PC-9 (cell line): ENCODE measurements at regions not wholly inside any gene's neighbourhood (a gene's known extent, or its start where the extent isn't known, plus 50 kb on each side); places are given as distances from the start of the nearest gene placed in this dataset.

Source experiments
- BruUV-seq: library from RNA; stranded (reverse); fragments of 400-500 nt; replicated peaks from 2 replicates; lab custom pipeline; 2021; lab: Mats Ljungman, UMichigan
- CTCF ChIA-PET: fragments of 300-600 bp; sonication (Branson Sonifier 250); formaldehyde crosslinking; loops from one replicate; lab custom pipeline; 2022; ENCODE audit warnings: antibody characterized with exemption; lab: Charles Lee
- POLR2A ChIA-PET: fragments of 300-600 bp; sonication (Branson Sonifier 250); formaldehyde crosslinking; loops from one replicate; lab custom pipeline; 2022; ENCODE audit warnings: antibody characterized with exemption; ENCODE audit not compliant: unreplicated experiment; lab: Charles Lee
- DNase-seq, 2 experiments: peaks; one replicate each; pipeline versions ENCODE4 v3.0.0 to v3.0.0-alpha.2; 2015 to 2022; ENCODE audit warnings: mixed read lengths in 1 of 2
- H2AFZ ChIP-seq: fragments of 200-600 bp; sonication (generic); 2 replicates; pipeline ENCODE4 v1.8.1; 2017; ENCODE audit warnings: antibody characterized with exemption
- H3F3A ChIP-seq: fragments of 200-600 bp; sonication (generic); 2 replicates; pipeline ENCODE4 v1.8.1; 2017; ENCODE audit warnings: antibody characterized with exemption, mild to moderate bottlenecking, low read depth; ENCODE audit not compliant: insufficient read depth
- H3K27ac ChIP-seq: fragments of 200-600 bp; sonication (generic); 2 replicates; pipeline ENCODE4 v1.6.1; 2016; ENCODE audit warnings: mixed run types
- H3K27me3 ChIP-seq: fragments of 200-600 bp; sonication (generic); 2 replicates; pipeline ENCODE4 v1.6.1; 2016; ENCODE audit warnings: low read depth, mixed run types; ENCODE audit not compliant: insufficient read depth
- H3K36me3 ChIP-seq: fragments of 200-600 bp; sonication (generic); 2 replicates; pipeline ENCODE4 v1.6.1; 2016; ENCODE audit warnings: low read depth, mixed run types
- H3K4me1 ChIP-seq: fragments of 200-600 bp; sonication (generic); replicated peaks from 2 replicates; pipeline ENCODE4 v1.6.1; 2016; ENCODE audit warnings: mixed run types; ENCODE audit not compliant: insufficient read depth
- H3K4me2 ChIP-seq: fragments of 200-600 bp; sonication (generic); 2 replicates; pipeline ENCODE4 v1.6.1; 2017; ENCODE audit warnings: mixed run types
- H3K4me3 ChIP-seq: fragments of 200-600 bp; sonication (generic); 2 replicates; pipeline ENCODE4 v1.6.1; 2016; ENCODE audit warnings: mixed run types
- H3K79me2 ChIP-seq: fragments of 200-600 bp; sonication (generic); 2 replicates; pipeline ENCODE4 v1.6.1; 2017; ENCODE audit warnings: low read depth, mixed run types
- H3K9me2 ChIP-seq: fragments of 200-600 bp; sonication (generic); 2 replicates; pipeline ENCODE4 v1.8.1; 2017; ENCODE audit warnings: mild to moderate bottlenecking; ENCODE audit not compliant: insufficient read depth
- H3K9me3 ChIP-seq: fragments of 200-600 bp; sonication (generic); 2 replicates; pipeline ENCODE4 v1.8.1; 2016; ENCODE audit warnings: low read depth; ENCODE audit not compliant: insufficient read depth
- H4K20me1 ChIP-seq: fragments of 200-600 bp; sonication (generic); 2 replicates; pipeline ENCODE4 v1.8.1; 2017; ENCODE audit not compliant: insufficient read depth
- CTCF ChIP-seq: fragments of 200-600 bp; sonication (generic); conservative IDR thresholded peaks from 2 replicates; pipeline ENCODE4 v1.6.1; 2017; ENCODE audit warnings: mixed run types, antibody characterized with exemption, mild to moderate bottlenecking, moderate library complexity
- EZH2 ChIP-seq: fragments of 200-600 bp; sonication (generic); IDR thresholded peaks from 2 replicates; pipeline ENCODE4 v1.8.0; 2017; ENCODE audit warnings: antibody characterized with exemption, low read depth
- intact Hi-C: fragments of 100-400 bp; cut with micrococcal nuclease; formaldehyde crosslinking; loops from one replicate; pipeline ENCODE4 v1.10.0; 2022; ENCODE audit not compliant: unreplicated experiment

GRCh38 chr4:159543831-159544230, 441.0 kb downstream of the RAPGEF2 start:
- H3K9me2 ChIP-seq: peaks cover 3% of the 10 kb centered on the region; the same call in 1 of the 2 replicates
- peaks cover 13% of the 10 kb centered on the region for H3K4me1 ChIP-seq
- intact Hi-C loops: no loop called here
- H3K4me3 ChIP-seq: no peak overlapping the region
- no peaks in the 10 kb centered on the region for H4K20me1 ChIP-seq
- ChIA-PET POLR2A (no interaction called here), CTCF (no interaction called here)
- no peaks in the 10 kb centered on the region for H3K27me3 ChIP-seq
- no peak overlapping the region for H3K27ac ChIP-seq
- H3K4me2 ChIP-seq: no peak overlapping the region
- DNase-seq: no peak
- BruUV-seq: no TSS peak
- no peak overlapping the region for H2AFZ ChIP-seq
- no peaks in the 10 kb centered on the region for H3K79me2 ChIP-seq
- no peak for TF ChIP-seq EZH2
- TF ChIP-seq CTCF: no peak
- H3K36me3 ChIP-seq: no peaks in the 10 kb centered on the region
- H3K9me3 ChIP-seq: no peaks in the 10 kb centered on the region
- H3F3A ChIP-seq: 0 out of 2 replicates have a peak, but pooled peaks cover 7% of the 10 kb centered on the region

GRCh38 chr4:159545556-159545955, 442.7 kb downstream of the RAPGEF2 start:
- no TSS peak for BruUV-seq
- no peak for TF ChIP-seq EZH2
- CTCF ChIA-PET: no interaction called here

GRCh38 chr4:159547645-159548308, 444.9 kb downstream of the RAPGEF2 start:
- H3K36me3 ChIP-seq: no peaks in the 10 kb centered on the region
- no peaks in the 10 kb centered on the region for H3K9me2 ChIP-seq
- peak in 1 of 2 experiments; percentile 62 for DNase-seq
- TF ChIP-seq CTCF (no peak), EZH2 (no peak)
- ChIA-PET POLR2A (no interaction called here), CTCF (no interaction called here)
- no peak overlapping the region for H2AFZ ChIP-seq
- H4K20me1 ChIP-seq: no peaks in the 10 kb centered on the region
- no TSS peak for BruUV-seq
- H3K4me3 ChIP-seq: no peak overlapping the region
- 0 out of 2 replicates have a peak overlapping the region, but pooled peaks have one; percentile 13 for H3K4me2 ChIP-seq
- no peak overlapping the region for H3K27ac ChIP-seq
- H3F3A ChIP-seq: 0 out of 2 replicates have a peak, but pooled peaks cover 10% of the 10 kb centered on the region
- no peaks in the 10 kb centered on the region for H3K27me3 ChIP-seq
- H3K4me1 ChIP-seq: peaks cover 16% of the 10 kb centered on the region
- no peaks in the 10 kb centered on the region for H3K9me3 ChIP-seq
- intact Hi-C loops: no loop called here
- H3K79me2 ChIP-seq: no peaks in the 10 kb centered on the region

More at GRCh38 chr4:159545556-159545955, 442.7 kb downstream of the RAPGEF2 start:
- H3K4me1 ChIP-seq: peaks cover 16% of the 10 kb centered on the region
- H3K27ac ChIP-seq: no peak overlapping the region
- no peaks in the 10 kb centered on the region for H4K20me1 ChIP-seq
- H3K27me3 ChIP-seq: no peaks in the 10 kb centered on the region
- intact Hi-C loops: no loop called here
- no peaks in the 10 kb centered on the region for H3K79me2 ChIP-seq
- no peaks in the 10 kb centered on the region for H3K36me3 ChIP-seq
- no peaks in the 10 kb centered on the region for H3K9me3 ChIP-seq
- H3K4me3 ChIP-seq: no peak overlapping the region
- H3K9me2 ChIP-seq: peaks cover 3% of the 10 kb centered on the region; the same call in 1 of the 2 replicates
- H3F3A ChIP-seq: 0 out of 2 replicates have a peak, but pooled peaks cover 10% of the 10 kb centered on the region
- H3K4me2 ChIP-seq: no peak overlapping the region
- no peak overlapping the region for H2AFZ ChIP-seq
- DNase-seq: no peak
- POLR2A ChIA-PET: no interaction called here
